ENCODE measurements at regions not wholly inside any gene's neighbourhood (a gene's known extent, or its start where the extent isn't known, plus 50 kb on each side); places are given as distances from the start of the nearest gene placed in this dataset.

GRCh38 chr4:130603043-130603442 is 1507.1 kb downstream of the C4orf33 start:
- in situ Hi-C loops (cut with HindIII; ENCODE audit: low pct_unique_long_range_greater_than_20kb, low sequenced_read_pairs), result no loop called here

DNA sequence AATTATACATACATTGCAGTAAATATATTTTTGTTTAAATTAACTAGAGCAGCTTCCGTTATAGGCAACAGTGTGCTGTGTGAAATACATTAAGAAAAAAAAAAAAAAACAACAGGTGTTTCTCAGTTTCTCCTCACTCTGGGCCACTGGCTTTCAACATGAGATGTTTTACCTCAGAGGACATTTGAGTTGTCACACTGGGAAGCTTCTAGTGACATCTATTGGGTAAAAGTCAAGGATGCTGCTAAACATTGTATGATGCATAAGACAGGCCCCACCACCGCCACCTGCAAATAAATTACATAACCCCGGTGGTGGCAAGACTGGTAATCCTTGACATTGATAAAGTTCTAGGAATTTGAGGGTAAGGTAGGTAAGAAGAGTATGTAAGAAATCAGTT is 1512.2 kb downstream of the C4orf33 start:
- in situ Hi-C loops (cut with HindIII; ENCODE audit: low pct_unique_long_range_greater_than_20kb, low sequenced_read_pairs), result no loop called here
- no peak for DNase-seq (ENCODE audit: low read depth)

More at GRCh38 chr4:130603043-130603442, 1507.1 kb downstream of the C4orf33 start:
- DNase-seq (ENCODE audit: low read depth), result no peak

DNA sequence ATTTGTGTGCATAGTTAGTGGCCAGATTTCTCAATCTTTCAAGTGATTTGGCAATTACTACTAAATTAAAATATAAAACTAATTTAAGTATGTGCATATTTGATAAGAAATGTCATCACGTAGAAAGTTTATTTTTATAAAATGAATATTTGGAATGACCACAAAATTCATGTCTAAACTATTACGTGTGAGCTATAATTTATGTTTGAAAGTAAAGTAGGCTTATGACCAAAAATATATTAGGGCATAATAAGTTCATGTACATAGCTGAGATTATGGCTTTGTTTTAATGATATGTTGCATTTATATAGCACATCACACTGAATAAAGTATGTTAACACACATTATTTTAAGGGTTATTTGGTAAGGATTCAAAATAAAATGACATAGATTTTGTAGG is 1532.6 kb downstream of the C4orf33 start:
- in situ Hi-C loops (cut with HindIII; ENCODE audit: low pct_unique_long_range_greater_than_20kb, low sequenced_read_pairs), result no loop called here
- DNase-seq (ENCODE audit: low read depth), result no peak

DNA sequence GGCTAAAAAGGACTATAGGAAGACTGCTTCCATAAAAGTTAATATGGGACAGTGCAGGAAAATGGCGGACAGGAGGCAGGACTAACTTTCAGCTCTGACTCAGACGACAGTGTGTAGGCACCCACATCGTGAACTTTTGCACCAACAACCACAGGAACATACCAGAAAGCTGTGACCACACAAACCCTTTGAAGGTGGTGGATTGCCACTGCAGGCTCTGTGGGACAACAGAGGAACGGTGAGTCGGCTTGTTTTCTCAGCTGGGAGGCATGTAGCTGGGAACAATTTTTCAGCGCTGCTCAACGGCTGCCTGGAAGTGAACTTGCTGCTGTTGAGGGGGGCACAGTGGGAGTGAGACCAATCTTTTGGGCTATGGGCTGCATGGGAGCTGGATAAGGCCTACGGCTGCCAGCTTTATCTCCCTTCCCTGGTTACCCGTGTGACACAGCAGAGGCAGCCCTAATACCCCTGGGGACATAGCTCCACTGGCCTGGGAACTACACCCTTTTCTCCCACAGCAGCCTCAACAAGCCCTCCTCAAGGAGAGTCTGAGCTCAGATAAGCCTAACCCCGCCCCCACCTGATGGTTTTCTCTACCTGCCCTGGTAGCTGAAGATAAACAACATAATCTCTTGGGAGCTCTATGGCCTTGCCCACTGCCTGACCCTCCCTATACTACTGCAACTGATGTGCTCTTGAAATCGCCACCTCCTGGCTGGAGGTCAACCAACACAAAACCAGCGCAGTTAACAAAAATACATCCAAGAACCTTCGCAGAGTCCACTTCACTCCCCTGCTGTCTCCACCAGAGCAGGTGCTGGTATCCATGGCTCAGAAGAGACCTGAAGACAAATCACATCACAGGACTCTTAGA is 1537.0 kb downstream of the C4orf33 start:
- in situ Hi-C loops (cut with HindIII; ENCODE audit: low pct_unique_long_range_greater_than_20kb, low sequenced_read_pairs), result no loop called here
- DNase-seq (ENCODE audit: low read depth), result no peak

GRCh38 chr4:130636486-130636885 is 1540.5 kb downstream of the C4orf33 start:
- DNase-seq (ENCODE audit: low read depth), result no peak
- in situ Hi-C loops (cut with HindIII; ENCODE audit: low pct_unique_long_range_greater_than_20kb, low sequenced_read_pairs), result no loop called here

- in situ Hi-C loops (cut with HindIII; ENCODE audit: low pct_unique_long_range_greater_than_20kb, low sequenced_read_pairs), result no loop called here
- DNase-seq (ENCODE audit: low read depth), result no peak
These were observed 1544.6 kb downstream of the C4orf33 start for GRCh38 chr4:130640592-130640991.

- in situ Hi-C loops (cut with HindIII; ENCODE audit: low pct_unique_long_range_greater_than_20kb, low sequenced_read_pairs), result no loop called here
- no peak for DNase-seq (ENCODE audit: low read depth)
These were observed 1550.9 kb downstream of the C4orf33 start for GRCh38 chr4:130646886-130647285.

DNA sequence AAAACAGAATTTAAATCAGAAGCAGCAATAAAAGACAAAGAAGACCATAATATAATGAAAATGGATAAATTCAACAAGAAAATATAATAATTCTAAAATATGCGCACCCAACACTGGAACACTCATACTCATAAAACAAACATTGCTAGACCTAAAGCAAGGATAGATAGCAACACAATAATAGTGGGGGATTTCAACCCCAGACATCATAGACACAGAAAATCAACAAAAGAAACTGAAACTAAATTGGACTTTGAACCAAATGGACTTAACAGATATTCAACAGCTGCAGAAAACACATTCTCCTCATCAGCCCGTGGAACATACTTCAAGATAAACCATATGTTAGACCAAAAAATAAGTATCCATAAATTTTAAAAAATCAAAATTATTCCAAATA is 1552.6 kb downstream of the C4orf33 start:
- in situ Hi-C loops (cut with HindIII; ENCODE audit: low pct_unique_long_range_greater_than_20kb, low sequenced_read_pairs), result no loop called here
- DNase-seq (ENCODE audit: low read depth), result no peak

GRCh38 chr4:130653842-130654241 is 1557.9 kb downstream of the C4orf33 start:
- in situ Hi-C loops (cut with HindIII; ENCODE audit: low pct_unique_long_range_greater_than_20kb, low sequenced_read_pairs), result no loop called here
- DNase-seq (ENCODE audit: low read depth), result no peak

GRCh38 chr4:130659320-130659719 is 1563.4 kb downstream of the C4orf33 start:
- DNase-seq (ENCODE audit: low read depth), result no peak
- in situ Hi-C loops (cut with HindIII; ENCODE audit: low pct_unique_long_range_greater_than_20kb, low sequenced_read_pairs), result no loop called here

DNA sequence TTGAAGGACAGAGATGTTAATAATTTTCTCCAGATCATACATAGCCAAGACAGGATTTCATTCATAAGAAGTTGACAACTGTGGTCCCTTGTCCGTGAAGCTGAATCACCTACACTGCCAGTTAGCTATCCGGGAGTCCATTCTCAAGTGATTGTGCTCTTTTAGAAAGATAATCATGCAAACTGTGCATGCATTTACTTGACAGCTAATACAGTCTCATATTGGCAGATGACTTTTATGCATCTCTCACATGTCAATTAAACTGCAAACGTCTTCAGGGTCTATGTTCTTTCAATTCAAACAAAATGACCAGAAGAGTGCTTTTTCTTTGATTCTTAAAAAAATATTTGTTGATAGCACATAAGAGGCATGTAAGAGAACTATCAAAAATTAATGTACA is 1572.9 kb downstream of the C4orf33 start:
- in situ Hi-C loops (cut with HindIII; ENCODE audit: low pct_unique_long_range_greater_than_20kb, low sequenced_read_pairs), result no loop called here
- DNase-seq (ENCODE audit: low read depth), result no peak

DNA sequence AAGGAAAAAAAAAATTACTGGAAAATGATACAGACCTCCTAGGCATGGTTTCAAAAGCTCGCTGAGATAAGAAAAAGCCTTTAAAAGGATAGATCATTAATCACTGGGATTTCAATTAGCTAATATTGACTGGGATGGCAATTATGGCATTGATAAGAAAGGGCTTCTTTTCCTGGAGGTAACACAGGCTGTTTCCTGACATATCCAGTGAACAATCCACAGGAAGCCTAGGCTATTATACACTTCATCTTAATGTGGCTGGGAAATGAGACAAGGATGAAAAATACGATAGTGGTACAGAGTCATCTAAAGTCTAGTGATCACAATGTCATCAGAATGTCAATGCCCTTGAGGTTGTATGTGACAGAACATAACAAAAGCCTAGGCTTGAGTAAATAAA is 1579.3 kb downstream of the C4orf33 start:
- in situ Hi-C loops (cut with HindIII; ENCODE audit: low pct_unique_long_range_greater_than_20kb, low sequenced_read_pairs), result no loop called here

GRCh38 chr4:130689181-130689580 is 1593.2 kb downstream of the C4orf33 start:
- no peak for DNase-seq (ENCODE audit: low read depth)
- in situ Hi-C loops (cut with HindIII; ENCODE audit: low pct_unique_long_range_greater_than_20kb, low sequenced_read_pairs), result no loop called here

More for the DNA sequence above, 1579.3 kb downstream of the C4orf33 start:
- no peak for DNase-seq (ENCODE audit: low read depth)

DNA sequence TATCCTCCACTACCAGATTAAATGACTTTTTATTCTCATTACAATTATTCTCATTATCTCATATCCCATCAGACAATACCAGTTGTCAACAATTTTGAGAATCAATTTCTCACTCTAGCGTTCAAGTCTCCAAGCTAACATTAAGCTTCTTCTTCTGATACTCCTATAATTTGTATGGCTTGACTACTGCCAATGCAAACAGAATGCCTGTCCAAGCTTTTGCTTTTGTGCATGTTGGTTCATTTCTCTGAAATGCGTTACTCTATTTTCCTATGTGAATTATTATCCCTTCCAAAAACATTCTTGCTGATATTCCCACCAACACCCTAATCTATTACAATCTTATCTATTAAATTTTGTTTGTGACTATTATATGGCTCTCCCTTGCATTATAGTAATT is 1602.3 kb downstream of the C4orf33 start:
- in situ Hi-C loops (cut with HindIII; ENCODE audit: low pct_unique_long_range_greater_than_20kb, low sequenced_read_pairs), result no loop called here
- DNase-seq (ENCODE audit: low read depth), result no peak

- no peak for DNase-seq (ENCODE audit: low read depth)
- in situ Hi-C loops (cut with HindIII; ENCODE audit: low pct_unique_long_range_greater_than_20kb, low sequenced_read_pairs), result no loop called here
These were observed 1603.1 kb downstream of the C4orf33 start for GRCh38 chr4:130699004-130699403.

DNA sequence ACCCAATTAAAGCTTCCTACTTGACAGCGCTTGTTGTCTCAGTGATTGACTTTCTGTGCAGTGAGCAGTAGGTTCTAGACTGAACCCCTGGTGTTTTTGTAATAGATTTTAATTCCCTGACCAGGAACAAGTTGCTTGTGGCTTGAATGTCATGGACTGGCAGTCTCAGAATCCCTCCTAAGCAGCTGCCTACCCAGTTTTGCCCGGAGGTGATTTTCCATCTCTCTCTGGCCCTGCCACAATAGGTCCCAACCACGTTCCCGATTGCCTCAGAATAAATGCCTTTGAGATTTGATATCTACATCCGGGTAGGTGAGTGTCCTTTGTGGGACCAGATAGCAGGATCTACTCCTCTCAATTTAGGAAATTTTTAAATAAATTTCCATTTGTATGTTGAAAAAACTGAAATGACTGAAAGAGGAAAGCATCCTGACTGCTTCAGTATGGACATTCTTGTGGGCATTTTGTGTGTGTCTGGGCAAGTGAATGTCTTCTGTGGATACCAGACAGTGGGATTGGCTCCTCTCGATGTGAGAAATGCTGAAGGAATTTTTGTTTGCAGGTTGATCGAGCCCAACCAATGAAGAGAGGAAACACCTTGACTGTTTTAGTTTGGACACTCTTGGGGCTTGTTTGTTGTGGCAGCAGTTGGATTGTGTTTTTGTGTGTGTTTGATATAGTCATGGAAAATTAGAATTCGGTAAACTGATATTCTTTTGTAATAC is 1607.4 kb downstream of the C4orf33 start:
- in situ Hi-C loops (cut with HindIII; ENCODE audit: low pct_unique_long_range_greater_than_20kb, low sequenced_read_pairs), result no loop called here

DNA sequence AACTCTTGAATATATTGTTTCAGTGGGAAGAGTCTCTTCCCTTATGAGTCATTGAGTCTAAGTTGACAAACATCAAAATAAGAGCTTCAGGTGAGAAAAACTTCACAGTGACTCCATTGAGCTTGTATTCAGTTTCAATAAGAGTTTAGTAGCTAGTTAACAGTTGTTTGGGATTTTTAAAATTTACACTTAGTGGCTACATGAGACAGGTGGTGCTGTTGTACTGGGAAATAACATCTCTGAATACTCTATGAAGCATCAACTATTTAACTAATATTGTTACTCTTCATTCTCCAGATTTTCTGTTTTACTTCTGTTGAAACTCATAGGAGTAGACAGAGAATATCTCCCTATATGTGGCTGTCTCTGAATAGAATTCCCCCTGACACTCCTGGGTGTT is 1609.1 kb downstream of the C4orf33 start:
- DNase-seq (ENCODE audit: low read depth), result no peak
- in situ Hi-C loops (cut with HindIII; ENCODE audit: low pct_unique_long_range_greater_than_20kb, low sequenced_read_pairs), result no loop called here

More for the DNA sequence above, 1607.4 kb downstream of the C4orf33 start:
- no peak for DNase-seq (ENCODE audit: low read depth)

DNA sequence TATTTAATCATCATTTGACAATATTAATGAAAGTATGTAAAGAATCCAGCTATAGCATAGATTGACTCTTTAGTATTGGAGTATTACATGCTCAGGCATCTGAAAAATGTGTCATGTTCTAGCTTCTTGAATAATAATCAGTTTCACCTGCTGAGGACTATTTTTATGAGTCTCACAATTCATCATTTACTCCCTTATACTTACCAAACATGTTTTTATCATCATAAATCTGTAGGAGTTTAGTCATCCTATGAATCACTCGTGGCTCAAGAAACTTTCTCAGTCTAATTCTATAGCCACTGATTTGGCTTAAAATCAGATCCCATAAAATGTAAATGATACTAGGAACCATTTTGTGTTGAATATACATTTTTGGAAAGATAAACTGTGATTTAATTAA is 1616.1 kb downstream of the C4orf33 start:
- in situ Hi-C loops (cut with HindIII; ENCODE audit: low pct_unique_long_range_greater_than_20kb, low sequenced_read_pairs), result no loop called here
- no peak for DNase-seq (ENCODE audit: low read depth)

DNA sequence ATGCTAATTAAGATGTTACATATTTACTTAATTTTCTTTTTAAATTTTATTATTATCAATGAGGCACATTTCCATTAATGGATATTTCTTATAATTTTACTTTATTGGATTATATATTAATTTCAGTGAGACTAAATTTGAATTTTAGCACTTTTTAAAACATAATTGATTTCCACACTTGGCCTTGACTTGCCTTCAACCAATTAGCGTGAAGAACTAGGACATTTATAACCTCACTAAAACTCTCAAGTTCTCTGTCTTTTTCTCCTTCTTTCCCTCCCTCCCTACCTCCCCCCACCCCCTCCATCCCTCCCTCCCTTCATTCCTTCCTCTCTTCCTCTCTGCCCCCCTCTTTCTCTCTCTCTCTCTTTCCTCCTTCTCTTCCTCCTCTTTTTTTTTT is 1618.1 kb downstream of the C4orf33 start:
- in situ Hi-C loops (cut with HindIII; ENCODE audit: low pct_unique_long_range_greater_than_20kb, low sequenced_read_pairs), result no loop called here

GRCh38 chr4:130722361-130722760 is 1626.4 kb downstream of the C4orf33 start:
- in situ Hi-C loops (cut with HindIII; ENCODE audit: low pct_unique_long_range_greater_than_20kb, low sequenced_read_pairs), result no loop called here
- no peak for DNase-seq (ENCODE audit: low read depth)

More for the DNA sequence above, 1618.1 kb downstream of the C4orf33 start:
- no peak for DNase-seq (ENCODE audit: low read depth)
